ENCODE measurements at regions not wholly inside any gene's neighbourhood (a gene's known extent, or its start where the extent isn't known, plus 50 kb on each side); places are given as distances from the start of the nearest gene placed in this dataset.

GRCh38 chr6:133671376-133671775 is 217.5 kb upstream of the TCF21 start:
- Histone ChIP-seq H3K9me3 (no peaks in the 10 kb centered on the region), H3K4me3 (no peak overlapping the region), H3K27ac (no peak overlapping the region), H3K27me3 (no peaks in the 10 kb centered on the region), H3K4me1 (no peaks in the 10 kb centered on the region), H3K36me3 (replicated peaks in 1 of 2; ENCODE audit: insufficient read depth in 1 of 2, low read depth in 2 of 2) (no peaks in the 10 kb centered on the region)
- no peak for TF ChIP-seq POLR2A (IDR thresholded peaks at IDR 0.05)
- no peak for TF ChIP-seq CTCF (IDR thresholded peaks at IDR 0.05)
- ATAC-seq (no peak), DNase-seq (no peak)
- intact Hi-C loops (cut with DNase I): no loop called here
- WGBS, 2 donors: 40 to 47% methylated on average over 1 of the region's 1 CpG

GRCh38 chr6:133673056-133673455 is 215.9 kb upstream of the TCF21 start:
- DNase-seq: no peak
- no peaks in the 10 kb centered on the region for H3K36me3 ChIP-seq (replicated peaks in 1 of 2; ENCODE audit: insufficient read depth in 1 of 2, low read depth in 2 of 2)

GRCh38 chr6:133674661-133675060 is 214.3 kb upstream of the TCF21 start:
- Histone ChIP-seq H3K27me3 (no peaks in the 10 kb centered on the region), H3K36me3 (replicated peaks in 1 of 2; ENCODE audit: insufficient read depth in 1 of 2, low read depth in 2 of 2) (no peaks in the 10 kb centered on the region), H3K27ac (no peak overlapping the region), H3K9me3 (no peaks in the 10 kb centered on the region), H3K4me1 (no peaks in the 10 kb centered on the region), H3K4me3 (no peak overlapping the region)
- no peak for TF ChIP-seq CTCF (IDR thresholded peaks at IDR 0.05)
- TF ChIP-seq POLR2A (IDR thresholded peaks at IDR 0.05): no peak
- WGBS, 2 donors: 28 to 44% methylated on average over 1 of the region's 1 CpG
- intact Hi-C loops (cut with DNase I): no loop called here
- DNase-seq: no peak
- ATAC-seq: no peak

More at GRCh38 chr6:133673056-133673455, 215.9 kb upstream of the TCF21 start:
- intact Hi-C loops (cut with DNase I): no loop called here
- no peaks in the 10 kb centered on the region for H3K9me3 ChIP-seq
- WGBS, 2 donors: 55 to 78% methylated on average over 3 of the region's 3 CpGs
- no peaks in the 10 kb centered on the region for H3K27me3 ChIP-seq
- H3K27ac ChIP-seq: no peak overlapping the region
- no peaks in the 10 kb centered on the region for H3K4me1 ChIP-seq
- H3K4me3 ChIP-seq: no peak overlapping the region
- TF ChIP-seq CTCF (IDR thresholded peaks at IDR 0.05): no peak
- no peak for TF ChIP-seq POLR2A (IDR thresholded peaks at IDR 0.05)
- no peak for ATAC-seq

- H3K27ac ChIP-seq: no peak overlapping the region
- no peak for TF ChIP-seq POLR2A (IDR thresholded peaks at IDR 0.05)
- no peak for TF ChIP-seq CTCF (IDR thresholded peaks at IDR 0.05)
- no peaks in the 10 kb centered on the region for H3K36me3 ChIP-seq (replicated peaks in 1 of 2; ENCODE audit: insufficient read depth in 1 of 2, low read depth in 2 of 2)
- no peak for ATAC-seq
- intact Hi-C loops (cut with DNase I): no loop called here
- no peaks in the 10 kb centered on the region for H3K27me3 ChIP-seq
- WGBS, 2 donors: 65 to 79% methylated on average over 2 of the region's 2 CpGs
- no peaks in the 10 kb centered on the region for H3K9me3 ChIP-seq
- H3K4me3 ChIP-seq: no peak overlapping the region
- no peak for DNase-seq
- H3K4me1 ChIP-seq: no peaks in the 10 kb centered on the region
These were observed 207.9 kb upstream of the TCF21 start for GRCh38 chr6:133680994-133681393.

GRCh38 chr6:133681891-133682290 is 207.0 kb upstream of the TCF21 start:
- 15 to 27% methylated on average over 2 of the region's 2 CpGs for WGBS, 2 donors
- Histone ChIP-seq H3K4me1 (no peaks in the 10 kb centered on the region), H3K4me3 (no peak overlapping the region), H3K27ac (no peak overlapping the region), H3K36me3 (replicated peaks in 1 of 2; ENCODE audit: insufficient read depth in 1 of 2, low read depth in 2 of 2) (no peaks in the 10 kb centered on the region), H3K27me3 (no peaks in the 10 kb centered on the region), H3K9me3 (no peaks in the 10 kb centered on the region)
- ATAC-seq (no peak), DNase-seq (no peak)
- intact Hi-C loops (cut with DNase I): no loop called here
- TF ChIP-seq POLR2A (IDR thresholded peaks at IDR 0.05) (no peak), CTCF (IDR thresholded peaks at IDR 0.05) (no peak)
